SK-N-MC (cell line): ENCODE measurements at regions not wholly inside any gene's neighbourhood (a gene's known extent, or its start where the extent isn't known, plus 50 kb on each side); places are given as distances from the start of the nearest gene placed in this dataset.

Experiments used
- DNase-seq: peaks from one replicate; pipeline ENCODE4 v3.0.0-alpha.2; 2011; ENCODE audit warnings: low read depth, low spot score
- H3K27ac ChIP-seq: fragments of 200-600 bp; sonication (generic); 2 replicates; pipeline ENCODE4 v1.5.1; 2016; ENCODE audit warnings: mixed run types
- H3K36me3 ChIP-seq: fragments of 200-600 bp; sonication (generic); 2 replicates; pipeline ENCODE4 v1.6.1; 2017; ENCODE audit warnings: antibody characterized with exemption, low read length, mixed read lengths; ENCODE audit not compliant: insufficient read depth
- H3K4me3 ChIP-seq: fragments of 200-600 bp; sonication (generic); 2 replicates; pipeline ENCODE4 v1.5.1; 2016
- H3K9ac ChIP-seq: fragments of 200-600 bp; sonication (generic); 2 replicates; pipeline ENCODE4 v1.8.0; 2017; ENCODE audit warnings: mixed run types, mixed read lengths; ENCODE audit not compliant: insufficient read length
- H3K9me3 ChIP-seq: fragments of 200-600 bp; sonication (generic); 2 replicates; pipeline ENCODE4 v1.6.1; 2017; ENCODE audit warnings: low read depth, mild to moderate bottlenecking, antibody characterized with exemption, low read length, moderate library complexity, mixed read lengths
- EZH2 ChIP-seq: fragments of 200-600 bp; sonication (generic); IDR thresholded peaks from one replicate; pipeline ENCODE4 v1.6.1; 2017; ENCODE audit warnings: antibody characterized with exemption
- FOXP2 ChIP-seq: optimal IDR thresholded peaks from 2 replicates; pipeline ENCODE3; 2011; ENCODE audit warnings: mild to moderate bottlenecking, moderate library complexity; ENCODE audit not compliant: insufficient read depth; ENCODE audit errors: extremely low read length, control extremely low read depth
- POLR2AphosphoS5 ChIP-seq: IDR thresholded peaks from 2 replicates; pipeline ENCODE4 v1.6.1; 2012; ENCODE audit warnings: mild to moderate bottlenecking, low read depth, low read length, borderline replicate concordance

DNA sequence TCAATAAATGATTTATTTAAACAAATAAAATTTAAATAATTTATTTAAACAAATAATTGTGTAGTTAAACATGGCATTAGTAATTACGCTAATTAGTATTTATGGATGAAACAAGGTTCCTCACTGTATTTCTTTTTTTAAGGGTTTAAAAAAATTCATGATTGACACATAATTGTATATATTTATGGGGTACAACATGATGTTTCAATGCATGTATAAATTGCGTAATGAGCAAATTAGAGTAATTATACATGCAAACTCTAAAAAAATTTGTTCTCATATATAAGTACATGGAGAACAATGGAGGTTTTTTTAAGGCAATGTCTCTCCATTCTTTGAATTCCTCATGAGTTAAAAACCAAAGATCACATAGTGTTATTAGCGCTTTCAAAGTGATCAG is 115.7 kb upstream of the KLF3 start:
- Histone ChIP-seq H3K36me3 (no peaks in the 10 kb centered on the region), H3K4me3 (no peak overlapping the region), H3K9me3 (no peaks in the 10 kb centered on the region), H3K9ac (no peak overlapping the region), H3K27ac (no peak overlapping the region)
- DNase-seq = no peak
- TF ChIP-seq EZH2 (no peak), POLR2AphosphoS5 (no peak), FOXP2 (no peak)

DNA sequence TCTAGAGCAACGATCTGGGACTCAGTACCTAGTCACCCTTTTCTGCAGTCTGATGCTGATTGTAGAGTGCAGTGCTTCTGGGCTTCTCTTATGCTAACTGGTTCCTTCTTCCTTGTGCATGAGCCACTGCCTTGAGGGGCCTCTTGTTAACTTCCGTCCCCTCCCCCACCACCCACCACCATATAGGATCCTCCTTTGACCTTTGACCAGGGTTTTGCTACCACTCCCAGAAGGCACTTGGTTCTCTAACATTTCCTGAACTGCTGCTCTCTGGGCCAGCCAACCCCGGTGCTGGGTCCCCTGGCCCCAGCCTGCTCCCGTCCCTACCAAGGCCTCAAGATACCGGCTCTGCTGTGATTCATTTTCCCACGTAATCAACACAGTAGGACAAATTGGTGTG is 104.6 kb upstream of the KLF3 start:
- no peak for DNase-seq
- H3K9me3 ChIP-seq = no peaks in the 10 kb centered on the region
- H3K9ac ChIP-seq = no peak overlapping the region
- TF ChIP-seq EZH2 (no peak), POLR2AphosphoS5 (no peak), FOXP2 (no peak)
- no peak overlapping the region for H3K4me3 ChIP-seq
- no peak overlapping the region for H3K27ac ChIP-seq
- H3K36me3 ChIP-seq = no peaks in the 10 kb centered on the region

DNA sequence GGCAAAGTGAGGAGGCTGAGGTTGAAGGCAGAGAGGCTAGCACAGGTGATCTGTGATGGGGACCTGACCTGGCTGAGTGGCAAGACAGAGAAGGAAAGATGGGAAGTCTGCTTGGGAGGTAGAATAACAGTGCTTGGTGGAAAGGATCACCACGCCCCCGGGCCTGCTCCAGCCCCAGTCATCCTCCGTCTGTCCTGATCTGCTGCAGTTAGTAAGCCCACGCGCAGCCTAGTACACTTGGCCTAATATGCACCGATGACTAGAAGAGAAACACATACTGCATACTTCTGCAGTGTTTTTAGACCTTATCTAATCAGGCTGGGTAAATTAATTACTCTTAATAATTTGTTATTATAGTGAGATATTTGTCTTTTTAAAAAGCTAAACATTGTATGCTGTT is 103.7 kb upstream of the KLF3 start:
- Histone ChIP-seq H3K9ac (no peak overlapping the region), H3K36me3 (no peaks in the 10 kb centered on the region), H3K9me3 (no peaks in the 10 kb centered on the region), H3K4me3 (no peak overlapping the region), H3K27ac (no peak overlapping the region)
- TF ChIP-seq EZH2 (no peak), POLR2AphosphoS5 (no peak), FOXP2 (no peak)
- no peak for DNase-seq

DNA sequence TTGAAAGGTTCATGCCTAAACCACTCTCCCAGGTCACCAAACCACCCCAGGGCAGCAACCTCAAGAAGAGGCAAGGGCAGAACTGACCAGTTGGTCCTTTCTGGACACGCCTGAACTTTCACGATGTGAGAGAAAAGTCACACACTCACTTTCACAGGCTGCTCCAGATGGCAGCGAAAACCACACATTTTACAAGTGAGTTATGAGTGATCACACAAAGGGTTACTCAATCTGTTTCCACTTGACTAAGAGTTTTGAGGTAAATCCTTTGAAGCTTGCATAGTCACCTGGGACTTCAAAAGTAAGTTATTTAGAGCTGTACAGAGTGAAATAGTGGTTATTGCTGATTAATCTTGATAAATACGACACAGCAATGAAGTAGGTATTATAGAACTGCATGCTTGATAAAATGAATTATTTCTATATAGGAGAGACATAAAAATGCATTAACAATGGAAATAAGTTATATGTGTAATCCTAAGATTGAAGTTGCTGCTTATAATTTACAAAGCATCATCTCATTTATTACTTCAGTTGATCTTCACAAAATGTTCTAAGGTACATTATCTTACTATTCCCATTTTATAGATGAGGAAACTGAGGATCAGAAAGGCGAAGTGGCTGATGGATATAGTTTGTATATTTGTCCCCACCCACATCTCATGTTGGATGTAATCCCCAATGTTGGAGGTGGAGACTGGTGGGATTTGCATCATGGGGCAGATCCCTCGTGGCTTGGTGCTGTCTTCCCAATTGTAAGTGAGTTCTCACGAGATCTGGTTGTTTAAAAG is 103.0 kb upstream of the KLF3 start:
- H3K27ac ChIP-seq = no peak overlapping the region
- no peak for DNase-seq
- H3K36me3 ChIP-seq = no peaks in the 10 kb centered on the region
- no peak overlapping the region for H3K4me3 ChIP-seq
- no peaks in the 10 kb centered on the region for H3K9me3 ChIP-seq
- TF ChIP-seq EZH2 (no peak), POLR2AphosphoS5 (no peak), FOXP2 (no peak)
- no peak overlapping the region for H3K9ac ChIP-seq

DNA sequence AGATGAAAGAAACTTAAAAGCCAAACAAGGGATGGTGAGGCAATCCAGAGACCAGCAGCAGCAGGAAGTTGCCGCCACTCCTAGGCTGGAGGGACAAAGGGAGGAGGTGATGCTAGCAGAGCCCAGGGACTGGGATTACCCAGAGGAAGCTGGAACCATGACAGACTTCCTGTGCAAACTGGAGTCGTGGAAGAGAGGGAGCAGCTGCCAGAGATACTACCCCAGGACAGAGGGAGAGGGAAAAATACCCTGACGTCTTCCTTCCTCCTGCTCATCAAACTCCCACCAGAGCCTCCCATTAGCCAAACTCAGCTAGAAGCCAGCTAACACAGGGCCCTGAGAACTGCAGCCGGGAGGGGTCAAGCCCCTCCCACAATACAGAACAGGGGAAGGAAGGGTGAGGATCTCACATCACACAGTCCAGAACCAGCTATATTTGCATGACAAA is 101.2 kb upstream of the KLF3 start:
- no peak for DNase-seq
- H3K36me3 ChIP-seq = no peaks in the 10 kb centered on the region
- TF ChIP-seq EZH2 (no peak), FOXP2 (no peak), POLR2AphosphoS5 (no peak)
- H3K4me3 ChIP-seq = no peak overlapping the region
- H3K27ac ChIP-seq = peak overlapping the region; percentile 60
- no peak overlapping the region for H3K9ac ChIP-seq
- no peaks in the 10 kb centered on the region for H3K9me3 ChIP-seq

DNA sequence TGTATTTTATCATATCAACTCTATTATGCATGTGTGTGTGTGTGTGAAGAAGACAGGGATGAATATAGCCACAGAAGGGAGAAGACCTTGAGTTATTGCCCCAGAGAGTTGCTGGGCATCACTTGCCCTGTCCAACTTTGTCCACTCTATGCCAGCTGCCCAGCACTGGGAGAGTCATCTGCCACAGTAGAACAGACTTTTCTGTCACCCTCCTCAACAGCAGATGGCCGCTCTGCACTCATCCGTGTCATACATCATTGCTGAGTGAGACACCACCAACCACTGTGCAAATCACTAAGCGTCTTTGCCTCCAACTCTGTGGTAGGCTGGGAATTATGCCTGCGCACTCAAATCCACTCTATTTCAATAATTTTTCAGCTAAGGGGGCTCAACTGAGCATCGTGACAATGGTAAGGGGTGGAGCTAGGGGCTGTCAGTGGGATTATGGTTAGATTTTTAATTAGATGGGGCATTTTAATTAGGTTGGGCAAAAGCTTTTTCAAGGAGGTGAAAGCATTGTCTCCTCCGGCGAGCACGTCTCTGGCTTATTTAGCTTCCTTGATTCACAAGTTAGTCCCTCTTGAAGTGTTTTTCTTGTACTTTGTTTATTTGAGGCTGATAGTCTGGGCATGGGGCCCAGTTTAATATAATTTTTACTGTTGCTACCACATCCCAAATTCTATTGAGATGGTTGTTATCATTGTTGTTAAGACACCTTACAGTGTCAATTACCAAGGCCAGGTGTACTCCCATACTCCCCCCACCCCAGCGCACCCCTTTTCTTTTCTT is 100.1 kb upstream of the KLF3 start:
- no peaks in the 10 kb centered on the region for H3K9me3 ChIP-seq
- DNase-seq = no peak

DNA sequence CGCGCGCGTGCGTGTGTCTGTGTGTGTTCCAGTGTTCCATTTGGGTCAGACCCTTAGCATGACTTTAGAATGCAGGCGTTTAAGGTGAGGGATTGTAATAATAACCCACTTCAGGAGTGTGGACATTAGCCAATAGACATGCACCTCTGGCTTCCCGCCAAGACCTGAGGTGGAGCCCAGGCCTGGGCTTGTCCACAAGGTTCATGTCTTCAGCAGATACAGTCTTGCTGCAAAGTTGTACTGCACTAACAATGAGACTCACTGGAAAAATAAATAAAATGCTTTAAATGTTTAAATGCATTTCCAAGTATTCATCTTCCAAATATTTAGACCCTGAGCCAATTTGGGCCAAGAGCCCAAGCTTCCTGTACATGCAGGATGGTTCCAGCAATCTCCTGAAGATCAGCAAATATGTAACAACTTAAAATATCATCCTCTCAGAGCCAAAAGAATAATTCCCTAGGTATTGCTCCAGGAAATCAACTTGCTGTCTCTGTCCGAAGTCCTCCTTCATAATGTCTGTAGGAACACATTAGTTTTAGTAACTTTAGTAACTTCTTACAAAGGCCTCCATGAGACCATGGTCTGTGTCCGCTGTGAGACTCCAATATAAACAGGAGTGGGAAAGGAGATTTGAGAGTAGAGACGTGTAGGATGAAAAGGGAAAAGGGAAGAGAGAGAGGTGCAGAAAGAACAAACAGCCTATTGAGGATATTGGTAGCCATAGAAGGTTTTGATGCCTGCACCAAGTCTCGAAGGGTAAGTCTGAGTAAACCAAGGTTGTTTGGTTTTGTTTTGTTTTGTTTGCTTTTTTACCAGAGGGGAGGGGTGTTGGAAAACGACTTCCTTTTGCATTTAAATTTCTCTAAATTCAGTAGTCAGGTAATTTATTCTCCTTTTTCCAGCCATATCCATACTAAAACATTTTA is 98.5 kb upstream of the KLF3 start:
- H3K27ac ChIP-seq = no peak overlapping the region
- H3K9ac ChIP-seq = no peak overlapping the region
- DNase-seq = no peak
- H3K9me3 ChIP-seq = no peaks in the 10 kb centered on the region
- H3K4me3 ChIP-seq = no peak overlapping the region
- H3K36me3 ChIP-seq = no peaks in the 10 kb centered on the region
- TF ChIP-seq FOXP2 (no peak), EZH2 (no peak), POLR2AphosphoS5 (no peak)

More for the DNA sequence above, 100.1 kb upstream of the KLF3 start:
- H3K36me3 ChIP-seq = no peaks in the 10 kb centered on the region
- no peak overlapping the region for H3K9ac ChIP-seq
- H3K27ac ChIP-seq = no peak overlapping the region
- TF ChIP-seq EZH2 (no peak), FOXP2 (no peak), POLR2AphosphoS5 (no peak)
- no peak overlapping the region for H3K4me3 ChIP-seq

DNA sequence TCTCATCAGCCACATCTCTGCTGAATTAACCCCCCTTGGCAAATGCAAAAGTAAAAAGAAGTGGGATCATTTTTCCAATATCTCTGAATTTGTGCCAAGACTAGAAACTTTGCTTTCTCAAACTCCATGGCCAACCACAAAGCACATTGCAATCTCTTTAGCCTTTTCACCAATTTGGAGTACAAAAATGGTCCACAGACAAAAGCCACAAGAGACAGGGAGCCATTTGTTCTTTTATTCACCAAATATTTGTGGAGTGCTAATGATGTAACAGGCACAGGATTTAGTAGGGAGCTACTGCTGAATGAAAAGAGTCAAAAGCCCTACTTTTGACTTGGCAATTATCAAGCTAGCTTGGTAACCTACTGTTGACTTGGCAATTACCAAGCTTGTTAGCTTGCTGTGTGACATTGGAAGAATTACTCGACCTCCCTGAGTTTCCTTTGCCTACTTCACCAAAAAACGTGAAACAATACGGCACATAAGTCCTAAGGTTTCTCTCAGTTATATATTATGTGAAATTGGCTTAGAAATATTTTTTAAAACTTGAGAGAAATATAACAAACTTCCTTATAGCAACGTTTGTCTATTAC is 97.1 kb upstream of the KLF3 start:
- DNase-seq = no peak
- no peak overlapping the region for H3K4me3 ChIP-seq
- H3K9ac ChIP-seq = no peak overlapping the region
- H3K27ac ChIP-seq = no peak overlapping the region
- TF ChIP-seq FOXP2 (no peak), EZH2 (no peak), POLR2AphosphoS5 (no peak)
- H3K9me3 ChIP-seq = no peaks in the 10 kb centered on the region
- no peaks in the 10 kb centered on the region for H3K36me3 ChIP-seq
